ENCODE measurements at regions not wholly inside any gene's neighbourhood (a gene's known extent, or its start where the extent isn't known, plus 50 kb on each side); places are given as distances from the start of the nearest gene placed in this dataset.

GRCh38 chr2:142786918-142787702, 90.4 kb upstream of the KYNU start:
- TF ChIP-seq TAF1 (IDR thresholded peaks at IDR 0.05; ENCODE audit: borderline replicate concordance, insufficient read depth, low read length), result no peak
- no peak for TF ChIP-seq SIN3A (IDR thresholded peaks at IDR 0.05; ENCODE audit: borderline replicate concordance, insufficient read depth, low read length)
- no peak for TF ChIP-seq FOXP2 (optimal IDR thresholded peaks at IDR 0.05; ENCODE audit: borderline replicate concordance, extremely low read depth, extremely low read length, insufficient read depth)
- TF ChIP-seq POLR2AphosphoS5 (IDR thresholded peaks at IDR 0.05; ENCODE audit: low read depth, low read length), result no peak
- no peak for TF ChIP-seq REST (IDR thresholded peaks at IDR 0.05; ENCODE audit: insufficient read depth in 1 of 2, low read depth in 2 of 2, low read length in 2 of 2)

- no peak for TF ChIP-seq POLR2AphosphoS5 (IDR thresholded peaks at IDR 0.05; ENCODE audit: low read depth, low read length)
- no peak for TF ChIP-seq REST (IDR thresholded peaks at IDR 0.05; ENCODE audit: insufficient read depth in 1 of 2, low read depth in 2 of 2, low read length in 2 of 2)
- no peak for TF ChIP-seq TAF1 (IDR thresholded peaks at IDR 0.05; ENCODE audit: borderline replicate concordance, insufficient read depth, low read length)
- TF ChIP-seq FOXP2 (optimal IDR thresholded peaks at IDR 0.05; ENCODE audit: borderline replicate concordance, extremely low read depth, extremely low read length, insufficient read depth), result no peak
- TF ChIP-seq SIN3A (IDR thresholded peaks at IDR 0.05; ENCODE audit: borderline replicate concordance, insufficient read depth, low read length), result no peak
Observed at GRCh38 chr2:142782942-142783443, 94.5 kb upstream of the KYNU start.

- TF ChIP-seq TAF1 (IDR thresholded peaks at IDR 0.05; ENCODE audit: borderline replicate concordance, insufficient read depth, low read length), result no peak
- TF ChIP-seq POLR2AphosphoS5 (IDR thresholded peaks at IDR 0.05; ENCODE audit: low read depth, low read length), result no peak
- no peak for TF ChIP-seq REST (IDR thresholded peaks at IDR 0.05; ENCODE audit: insufficient read depth in 1 of 2, low read depth in 2 of 2, low read length in 2 of 2)
- no peak for TF ChIP-seq SIN3A (IDR thresholded peaks at IDR 0.05; ENCODE audit: borderline replicate concordance, insufficient read depth, low read length)
- no peak for TF ChIP-seq FOXP2 (optimal IDR thresholded peaks at IDR 0.05; ENCODE audit: borderline replicate concordance, extremely low read depth, extremely low read length, insufficient read depth)
Observed at GRCh38 chr2:142781146-142781545, 96.3 kb upstream of the KYNU start.

- TF ChIP-seq TAF1 (IDR thresholded peaks at IDR 0.05; ENCODE audit: borderline replicate concordance, insufficient read depth, low read length), result no peak
- no peak for TF ChIP-seq REST (IDR thresholded peaks at IDR 0.05; ENCODE audit: insufficient read depth in 1 of 2, low read depth in 2 of 2, low read length in 2 of 2)
- TF ChIP-seq POLR2AphosphoS5 (IDR thresholded peaks at IDR 0.05; ENCODE audit: low read depth, low read length), result no peak
- no peak for TF ChIP-seq SIN3A (IDR thresholded peaks at IDR 0.05; ENCODE audit: borderline replicate concordance, insufficient read depth, low read length)
- no peak for TF ChIP-seq FOXP2 (optimal IDR thresholded peaks at IDR 0.05; ENCODE audit: borderline replicate concordance, extremely low read depth, extremely low read length, insufficient read depth)
Observed at GRCh38 chr2:142778289-142778688, 99.2 kb upstream of the KYNU start.
